ENCODE measurements at regions not wholly inside any gene's neighbourhood (a gene's known extent, or its start where the extent isn't known, plus 50 kb on each side); places are given as distances from the start of the nearest gene placed in this dataset.

DNA sequence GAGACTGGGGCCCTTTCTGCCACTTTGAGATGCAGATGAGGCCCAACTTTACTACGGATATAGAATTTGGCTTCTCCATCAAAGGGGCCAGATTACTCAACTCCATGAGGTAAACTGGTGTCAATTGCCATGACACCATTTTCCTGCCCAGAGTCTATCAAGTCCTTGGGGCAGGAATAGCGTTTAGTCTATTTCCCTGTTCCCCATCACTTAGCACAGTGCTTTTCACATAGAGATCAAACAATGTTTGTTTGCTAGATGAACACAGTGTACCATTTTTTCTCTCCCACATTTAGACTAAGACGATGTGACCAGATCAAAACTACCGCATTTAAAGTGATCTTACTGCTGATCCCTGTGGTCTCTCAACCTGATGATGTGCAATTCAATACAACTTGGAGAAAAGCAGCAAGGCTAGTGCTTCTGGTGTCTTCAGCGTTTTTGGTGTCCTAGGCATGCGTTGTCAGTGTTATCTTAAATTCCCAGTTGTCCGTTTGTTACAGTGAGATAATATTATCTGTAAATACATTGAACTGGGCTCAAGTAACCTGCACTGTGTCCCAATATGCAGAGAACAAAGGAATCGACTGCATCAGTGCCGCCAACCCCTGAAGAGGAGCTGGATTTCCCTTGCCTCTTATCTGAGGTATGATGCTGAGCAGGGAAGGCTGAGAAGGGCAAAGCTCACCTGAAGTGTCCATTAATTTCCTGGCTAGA is 446.2 kb downstream of the PLK2 start:
- TF ChIP-seq, protein P1, sequence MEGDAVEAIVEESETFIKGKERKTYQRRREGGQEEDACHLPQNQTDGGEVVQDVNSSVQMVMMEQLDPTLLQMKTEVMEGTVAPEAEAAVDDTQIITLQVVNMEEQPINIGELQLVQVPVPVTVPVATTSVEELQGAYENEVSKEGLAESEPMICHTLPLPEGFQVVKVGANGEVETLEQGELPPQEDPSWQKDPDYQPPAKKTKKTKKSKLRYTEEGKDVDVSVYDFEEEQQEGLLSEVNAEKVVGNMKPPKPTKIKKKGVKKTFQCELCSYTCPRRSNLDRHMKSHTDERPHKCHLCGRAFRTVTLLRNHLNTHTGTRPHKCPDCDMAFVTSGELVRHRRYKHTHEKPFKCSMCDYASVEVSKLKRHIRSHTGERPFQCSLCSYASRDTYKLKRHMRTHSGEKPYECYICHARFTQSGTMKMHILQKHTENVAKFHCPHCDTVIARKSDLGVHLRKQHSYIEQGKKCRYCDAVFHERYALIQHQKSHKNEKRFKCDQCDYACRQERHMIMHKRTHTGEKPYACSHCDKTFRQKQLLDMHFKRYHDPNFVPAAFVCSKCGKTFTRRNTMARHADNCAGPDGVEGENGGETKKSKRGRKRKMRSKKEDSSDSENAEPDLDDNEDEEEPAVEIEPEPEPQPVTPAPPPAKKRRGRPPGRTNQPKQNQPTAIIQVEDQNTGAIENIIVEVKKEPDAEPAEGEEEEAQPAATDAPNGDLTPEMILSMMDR (IDR thresholded peaks at IDR 0.05), result no peak

DNA sequence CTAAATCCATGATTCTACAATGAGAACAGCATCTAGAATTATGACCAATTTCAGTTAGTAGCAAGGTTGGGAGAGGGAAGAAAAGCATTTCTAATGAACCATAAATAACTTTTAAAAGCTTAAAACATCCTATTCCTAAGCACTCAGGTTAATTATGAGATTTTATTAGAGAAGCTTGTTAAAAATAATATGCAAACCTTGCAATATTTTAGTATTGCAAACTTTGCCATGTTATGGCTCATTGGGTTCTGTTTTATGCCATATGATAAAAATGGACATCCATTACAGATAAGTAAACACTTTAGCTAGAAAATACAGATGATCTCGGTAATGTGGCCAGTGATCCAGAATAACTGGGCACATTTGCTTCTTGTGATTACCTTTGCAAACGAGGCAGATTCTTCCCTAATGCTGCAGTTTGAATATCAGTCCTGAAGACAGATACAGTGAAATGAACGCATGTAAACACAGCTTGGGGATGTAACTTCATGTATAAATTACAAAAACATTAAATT is 447.0 kb downstream of the PLK2 start:
- TF ChIP-seq, protein P1 (IDR thresholded peaks at IDR 0.05), result no peak

DNA sequence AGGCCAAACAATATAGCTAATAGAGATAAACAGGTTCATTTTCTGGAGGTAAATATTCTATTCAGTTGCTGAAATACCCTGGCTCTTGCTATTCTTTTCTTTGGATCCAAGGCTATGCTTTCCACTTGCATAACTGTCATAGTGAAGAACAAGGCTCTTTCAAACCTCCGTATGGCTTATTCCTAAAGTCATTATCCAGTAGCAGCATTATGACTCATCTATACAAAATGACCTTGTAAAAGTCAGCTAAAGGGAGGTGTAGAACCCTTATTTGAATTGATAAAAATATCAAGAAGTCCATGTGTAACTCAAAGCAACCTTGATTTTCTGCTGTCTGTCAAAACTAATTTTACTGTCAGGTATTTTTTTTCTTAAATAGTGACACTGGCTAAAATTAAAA is 447.8 kb downstream of the PLK2 start:
- TF ChIP-seq, protein P1 (IDR thresholded peaks at IDR 0.05), result no peak

DNA sequence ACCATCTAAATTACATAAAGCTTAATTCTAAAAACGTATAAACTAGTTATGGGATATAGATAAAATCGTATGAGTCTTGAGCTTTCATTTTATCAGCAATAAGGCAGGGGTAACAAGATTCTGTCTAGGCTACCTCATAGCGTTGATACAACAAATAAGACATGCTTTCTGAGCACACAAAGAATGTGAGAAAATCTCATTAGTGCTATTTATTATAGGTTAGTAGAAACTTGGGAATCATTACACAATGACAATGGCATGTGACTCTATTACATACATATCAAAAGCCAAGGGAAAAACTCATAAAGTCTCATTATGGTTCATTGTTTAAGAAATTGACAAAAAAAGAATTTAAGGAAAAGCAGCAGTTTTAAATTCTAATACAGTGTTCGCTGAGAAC is 448.6 kb downstream of the PLK2 start:
- TF ChIP-seq, protein P1 (IDR thresholded peaks at IDR 0.05), result no peak

DNA sequence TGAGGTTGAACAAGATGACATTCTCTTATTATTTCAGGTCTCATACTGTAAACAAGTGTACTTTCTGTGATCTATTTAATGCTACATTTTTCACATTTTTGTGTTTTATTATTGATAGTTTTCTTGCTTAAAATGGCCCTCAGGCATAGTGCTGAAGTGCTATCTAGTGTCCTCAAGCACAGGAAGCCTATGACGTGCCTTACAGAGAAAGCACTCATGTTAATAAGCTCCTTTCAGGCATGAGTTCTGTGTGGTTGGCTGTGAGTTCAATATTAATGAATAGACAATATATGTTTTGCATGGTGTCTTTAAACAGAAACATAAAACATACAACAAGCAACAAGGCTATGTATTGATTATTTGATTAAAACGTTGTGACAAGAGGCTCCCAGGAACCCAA is 450.1 kb downstream of the PLK2 start:
- TF ChIP-seq, protein P1 (IDR thresholded peaks at IDR 0.05), result no peak

DNA sequence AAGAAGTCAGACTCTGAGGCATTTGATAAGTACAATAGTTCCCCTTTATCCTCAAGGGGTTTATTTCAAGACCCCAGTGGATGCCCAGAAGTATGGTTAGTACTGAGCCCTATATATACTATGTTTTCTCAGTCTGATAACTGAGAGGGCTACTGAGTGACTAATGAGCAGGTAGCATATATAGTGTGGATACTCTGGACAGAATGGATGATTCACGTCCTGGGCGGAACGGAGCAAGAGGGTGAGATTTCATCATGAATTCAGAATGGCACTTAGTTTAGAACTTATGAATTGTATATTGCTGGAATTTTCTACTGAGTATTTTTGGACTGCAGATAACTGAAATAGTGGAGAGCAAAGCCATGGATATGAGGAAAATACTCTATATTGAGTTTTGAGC is 457.6 kb downstream of the PLK2 start:
- TF ChIP-seq, protein P1 (IDR thresholded peaks at IDR 0.05), result no peak

DNA sequence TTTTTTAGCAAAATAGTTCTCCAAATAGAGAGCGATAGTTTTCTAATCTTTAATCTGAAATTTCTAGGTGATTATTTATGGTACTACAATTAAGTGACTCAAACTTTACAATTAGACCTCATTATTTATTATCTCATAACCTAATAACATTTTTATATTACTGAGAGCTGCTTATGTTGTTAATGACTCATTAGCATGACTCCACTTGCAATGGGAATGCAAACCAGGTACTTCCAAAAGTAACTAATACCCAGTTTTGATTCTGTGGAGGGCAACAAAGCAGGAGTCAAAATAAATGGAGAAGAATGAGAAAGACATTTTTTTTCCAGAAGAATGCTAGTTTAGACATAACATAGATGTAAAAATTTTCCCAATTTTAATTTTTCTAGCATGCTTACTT is 466.0 kb downstream of the PLK2 start:
- TF ChIP-seq, protein P1 (IDR thresholded peaks at IDR 0.05), result no peak
